SK-N-DZ (cell line): ENCODE measurements at regions not wholly inside any gene's neighbourhood (a gene's known extent, or its start where the extent isn't known, plus 50 kb on each side); places are given as distances from the start of the nearest gene placed in this dataset.

Experiments
- DNase-seq: peaks from one replicate; pipeline ENCODE4 v3.0.0-alpha.2; 2015; ENCODE audit warnings: low spot score

DNA sequence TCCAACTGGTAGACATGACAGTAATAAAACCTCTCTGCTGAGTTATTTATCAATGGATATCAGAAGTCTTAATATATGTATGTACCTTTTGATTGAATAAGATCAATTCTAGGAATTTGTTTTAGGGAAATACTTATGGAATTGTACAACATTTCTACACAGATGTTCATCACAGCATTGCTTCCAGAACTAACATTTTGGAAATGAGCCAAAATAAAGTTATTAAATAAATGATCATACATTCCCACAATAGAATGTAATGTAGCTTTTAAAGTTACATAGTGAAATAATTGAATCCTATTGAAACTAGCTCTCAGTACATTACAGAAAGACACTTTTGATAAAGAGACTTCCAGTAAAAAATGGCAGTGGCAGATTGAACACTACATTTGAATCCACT is 481.6 kb upstream of the LRRN3 start:
- no peak for DNase-seq

DNA sequence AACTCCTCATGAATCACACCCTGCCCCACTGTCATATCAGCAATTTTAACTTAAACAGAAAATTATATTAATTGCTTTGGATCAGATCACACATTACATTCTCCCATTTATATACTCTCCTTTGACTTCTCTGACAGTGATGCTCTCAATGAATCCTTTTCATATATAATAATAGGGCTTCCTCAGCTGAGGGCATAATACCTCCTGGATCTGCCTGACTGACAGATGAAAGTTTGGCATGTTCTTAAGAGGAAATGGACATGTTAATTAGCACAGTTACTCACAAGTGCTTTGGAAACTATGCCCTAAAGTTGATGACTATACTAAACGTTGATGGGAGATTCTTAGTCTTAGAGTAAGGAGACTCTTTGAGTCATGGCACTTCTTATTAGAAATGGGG is 478.2 kb upstream of the LRRN3 start:
- DNase-seq, result no peak
